Prostate gland (tissue), 2 donors: ENCODE measurements at regions not wholly inside any gene's neighbourhood (a gene's known extent, or its start where the extent isn't known, plus 50 kb on each side); places are given as distances from the start of the nearest gene placed in this dataset.

ENCODE experiments used
- DNase-seq: peaks from one replicate; pipeline ENCODE4 v3.0.0-alpha.2; 2019; ENCODE audit warnings: low spot score
- H3K27ac ChIP-seq, 2 donors: fragments of 200-600 bp; sonication (generic); 2 replicates each; pipeline ENCODE4 v1.5.1; 2017 to 2019
- H3K27me3 ChIP-seq: fragments of 200-600 bp; sonication (generic); replicated peaks from 2 replicates; pipeline ENCODE4 v1.5.1; 2019; ENCODE audit not compliant: insufficient read depth
- H3K36me3 ChIP-seq, 2 donors: fragments of 200-600 bp; sonication (generic); 1 replicate in 1 of 2; 2 replicates in 1 of 2; pipeline versions ENCODE4 v1.5.1 to v1.8.1; 2017 to 2019
- H3K4me1 ChIP-seq: fragments of 200-600 bp; sonication (generic); replicated peaks from 2 replicates; pipeline ENCODE4 v1.5.1; 2019
- H3K4me3 ChIP-seq, 2 donors: fragments of 200-600 bp; sonication (generic); 2 replicates each; pipeline ENCODE4 v1.5.1; 2017 to 2019
- H3K9me3 ChIP-seq: fragments of 200-600 bp; sonication (generic); 2 replicates; pipeline ENCODE4 v1.5.1; 2017
- POLR2A ChIP-seq: fragments of 450-650 bp; IDR thresholded peaks from one replicate; pipeline ENCODE4 v1.6.1; 2016; ENCODE audit warnings: antibody characterized with exemption, mild to moderate bottlenecking
- POLR2AphosphoS5 ChIP-seq: sonication (generic); formaldehyde crosslinking; IDR thresholded peaks from one replicate; pipeline ENCODE4 v1.6.1; 2017; ENCODE audit warnings: antibody characterized with exemption
- WGBS: methylation state at CpG from one replicate; pipeline ENCODE4 v1.1.5; 2018; 5-methylcytosine and 5-hydroxymethylcytosine counted together
- intact Hi-C: fragments of 100-400 bp; cut with DNase I; formaldehyde crosslinking; loops from one replicate; pipeline ENCODE4 v1.14.2; 2022
- TF ChIP-seq, protein P1 (sequence below), 4 experiments: fragments of 200-600 bp in 2 of 4; fragments of 450-650 bp in 2 of 4; sonication (generic) in 2 of 4; IDR thresholded peaks; 1 replicate in 3 of 4; 2 replicates in 1 of 4; pipeline ENCODE4 v1.5.1; 2016 to 2019; ENCODE audit warnings: antibody characterized with exemption in 4 of 4, mild to moderate bottlenecking in 2 of 4, moderate library complexity in 2 of 4

DNA sequence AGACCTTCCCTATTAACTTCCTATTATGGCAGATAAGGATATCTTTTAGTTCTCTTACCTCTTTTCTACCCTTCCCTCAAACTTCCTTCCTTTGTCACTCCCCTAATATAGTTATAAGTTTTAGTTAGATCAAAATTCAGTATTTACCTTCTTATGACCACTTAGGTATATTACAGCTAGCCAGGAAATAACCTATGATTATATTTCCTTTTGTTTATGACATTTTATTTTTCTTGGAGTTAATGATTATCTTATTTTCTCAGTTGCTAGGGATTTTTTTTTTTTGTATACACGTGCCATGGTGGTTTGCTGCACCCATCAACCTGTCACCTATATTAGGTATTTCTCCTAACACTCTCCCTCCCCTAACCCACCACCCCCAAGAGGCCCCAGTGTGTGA lies 88.2 kb upstream of the ZBED5 start:
- Histone ChIP-seq H3K36me3 (no peaks in the 10 kb centered on the region), H3K4me3 (no peak overlapping the region), H3K9me3 (no peaks in the 10 kb centered on the region), H3K27me3 (no peaks in the 10 kb centered on the region), H3K4me1 (no peaks in the 10 kb centered on the region), H3K27ac (no peak overlapping the region)
- intact Hi-C loops, result no loop called here
- no peak for TF ChIP-seq POLR2A
- TF ChIP-seq, protein P1, sequence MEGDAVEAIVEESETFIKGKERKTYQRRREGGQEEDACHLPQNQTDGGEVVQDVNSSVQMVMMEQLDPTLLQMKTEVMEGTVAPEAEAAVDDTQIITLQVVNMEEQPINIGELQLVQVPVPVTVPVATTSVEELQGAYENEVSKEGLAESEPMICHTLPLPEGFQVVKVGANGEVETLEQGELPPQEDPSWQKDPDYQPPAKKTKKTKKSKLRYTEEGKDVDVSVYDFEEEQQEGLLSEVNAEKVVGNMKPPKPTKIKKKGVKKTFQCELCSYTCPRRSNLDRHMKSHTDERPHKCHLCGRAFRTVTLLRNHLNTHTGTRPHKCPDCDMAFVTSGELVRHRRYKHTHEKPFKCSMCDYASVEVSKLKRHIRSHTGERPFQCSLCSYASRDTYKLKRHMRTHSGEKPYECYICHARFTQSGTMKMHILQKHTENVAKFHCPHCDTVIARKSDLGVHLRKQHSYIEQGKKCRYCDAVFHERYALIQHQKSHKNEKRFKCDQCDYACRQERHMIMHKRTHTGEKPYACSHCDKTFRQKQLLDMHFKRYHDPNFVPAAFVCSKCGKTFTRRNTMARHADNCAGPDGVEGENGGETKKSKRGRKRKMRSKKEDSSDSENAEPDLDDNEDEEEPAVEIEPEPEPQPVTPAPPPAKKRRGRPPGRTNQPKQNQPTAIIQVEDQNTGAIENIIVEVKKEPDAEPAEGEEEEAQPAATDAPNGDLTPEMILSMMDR (IDR thresholded peaks at IDR 0.05), result no peak
- no peak for DNase-seq
- WGBS, result 63% methylated on average over 1 of the region's 1 CpG

GRCh38 chr11:10945196-10945595 lies 87.3 kb upstream of the ZBED5 start:
- 20% methylated on average over 2 of the region's 2 CpGs for WGBS

GRCh38 chr11:10943968-10944367 lies 86.1 kb upstream of the ZBED5 start:
- H3K9me3 ChIP-seq, result no peaks in the 10 kb centered on the region
- TF ChIP-seq POLR2AphosphoS5 (no peak), POLR2A (no peak)
- TF ChIP-seq, protein P1 (IDR thresholded peaks at IDR 0.05), result no peak
- DNase-seq, result no peak
- no peaks in the 10 kb centered on the region for H3K4me1 ChIP-seq
- no peak overlapping the region for H3K27ac ChIP-seq
- intact Hi-C loops, result no loop called here
- WGBS, result 86% methylated on average over 2 of the region's 2 CpGs
- no peak overlapping the region for H3K4me3 ChIP-seq
- H3K27me3 ChIP-seq, result no peaks in the 10 kb centered on the region
- no peaks in the 10 kb centered on the region for H3K36me3 ChIP-seq

More at GRCh38 chr11:10945196-10945595, 87.3 kb upstream of the ZBED5 start:
- Histone ChIP-seq H3K27me3 (no peaks in the 10 kb centered on the region), H3K27ac (no peak overlapping the region), H3K36me3 (no peaks in the 10 kb centered on the region), H3K4me3 (no peak overlapping the region), H3K9me3 (no peaks in the 10 kb centered on the region), H3K4me1 (no peaks in the 10 kb centered on the region)
- intact Hi-C loops, result no loop called here
- no peak for DNase-seq
- TF ChIP-seq, protein P1 (IDR thresholded peaks at IDR 0.05), result no peak
- TF ChIP-seq POLR2A (no peak), POLR2AphosphoS5 (no peak)

DNA sequence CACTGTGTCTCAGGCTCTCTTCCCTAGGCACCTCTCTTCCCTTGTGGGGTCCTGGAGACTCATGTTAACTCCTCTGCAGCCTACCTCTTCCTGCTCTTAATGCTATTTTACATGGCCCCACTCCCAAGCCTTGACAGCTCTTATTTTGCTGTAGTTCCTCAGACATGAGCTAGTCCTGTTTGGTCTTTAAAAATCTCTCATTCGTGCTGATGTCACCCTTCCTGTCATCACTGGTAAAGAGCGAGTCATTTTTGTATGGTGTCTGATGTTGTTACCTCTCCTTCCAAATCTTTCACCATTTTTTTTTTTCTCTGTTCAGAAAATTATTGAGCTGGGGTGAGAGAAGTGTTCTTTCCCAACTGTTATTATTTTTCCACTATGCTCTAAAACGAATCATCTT lies 84.8 kb upstream of the ZBED5 start:
- 86% methylated on average over 3 of the region's 3 CpGs for WGBS
- no peaks in the 10 kb centered on the region for H3K27me3 ChIP-seq
- H3K4me3 ChIP-seq, result no peak overlapping the region
- no peak for DNase-seq
- H3K9me3 ChIP-seq, result no peaks in the 10 kb centered on the region
- intact Hi-C loops, result no loop called here
- H3K36me3 ChIP-seq, result no peaks in the 10 kb centered on the region
- H3K4me1 ChIP-seq, result no peaks in the 10 kb centered on the region
- H3K27ac ChIP-seq, result no peak overlapping the region
- TF ChIP-seq POLR2A, result no peak
- TF ChIP-seq, protein P1 (IDR thresholded peaks at IDR 0.05), result no peak
- no peak for TF ChIP-seq POLR2AphosphoS5

DNA sequence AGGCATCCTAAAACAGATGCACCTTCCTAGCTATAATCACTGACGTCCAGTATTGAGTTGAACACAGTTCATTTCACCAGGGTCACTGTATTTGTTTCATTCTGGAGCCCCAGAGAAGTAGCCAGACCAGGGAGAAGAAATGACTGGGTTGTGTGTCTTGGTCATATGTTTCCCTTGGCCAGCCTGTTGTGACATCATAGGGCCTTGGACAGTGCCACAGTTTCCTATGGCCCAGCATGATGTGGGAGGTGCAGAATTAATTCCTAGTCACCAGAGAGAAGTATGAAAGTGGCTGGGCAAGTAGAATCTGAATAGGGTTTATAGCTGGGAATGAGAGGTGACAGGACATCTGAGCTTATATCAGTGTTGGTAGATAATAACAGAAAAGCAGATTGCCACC lies 84.0 kb upstream of the ZBED5 start:
- intact Hi-C loops, result no loop called here
- no peaks in the 10 kb centered on the region for H3K36me3 ChIP-seq
- TF ChIP-seq, protein P1 (IDR thresholded peaks at IDR 0.05), result no peak
- TF ChIP-seq POLR2AphosphoS5, result no peak
- TF ChIP-seq POLR2A, result no peak
- no peak overlapping the region for H3K4me3 ChIP-seq
- no peak for DNase-seq
- H3K9me3 ChIP-seq, result no peaks in the 10 kb centered on the region
- WGBS, result 88% methylated on average over 1 of the region's 1 CpG
- H3K4me1 ChIP-seq, result no peaks in the 10 kb centered on the region
- H3K27me3 ChIP-seq, result no peaks in the 10 kb centered on the region
- no peak overlapping the region for H3K27ac ChIP-seq
